Upper lobe of left lung (tissue), 6 donors: ENCODE measurements at regions not wholly inside any gene's neighbourhood (a gene's known extent, or its start where the extent isn't known, plus 50 kb on each side); places are given as distances from the start of the nearest gene placed in this dataset.

ENCODE experiments used
- ATAC-seq, 2 donors: fragments of 200-7000 bp; cut with Tn5 transposase; one replicate each; pipeline ENCODE4 v1.9.1; 2022; ENCODE audit warnings: mild to moderate bottlenecking in 2 of 2, moderate library complexity in 2 of 2; ENCODE audit not compliant: low FRiP score in 2 of 2
- DNase-seq, 2 donors: peaks; one replicate each; pipeline ENCODE4 v3.0.0-alpha.2; 2019 to 2020
- H3K27ac ChIP-seq, 4 donors: fragments of 200-600 bp; sonication (generic); one replicate each; pipeline ENCODE4 v1.5.1; 2016 to 2019
- H3K27me3 ChIP-seq, 4 donors: fragments of 200-600 bp; sonication (generic); one replicate each; pipeline ENCODE4 v1.5.1; 2017 to 2019
- H3K36me3 ChIP-seq, 4 donors: fragments of 200-600 bp; sonication (generic); one replicate each; pipeline ENCODE4 v1.5.1; 2016 to 2019
- H3K4me1 ChIP-seq, 4 donors: fragments of 200-600 bp; sonication (generic); one replicate each; pipeline ENCODE4 v1.5.1; 2018 to 2019
- H3K4me3 ChIP-seq, 4 donors: fragments of 200-600 bp; sonication (generic); one replicate each; pipeline ENCODE4 v1.5.1; 2017 to 2019; ENCODE audit warnings: mild to moderate bottlenecking in 2 of 4, moderate library complexity in 1 of 4
- H3K9me3 ChIP-seq, 4 donors: fragments of 200-600 bp; sonication (generic); one replicate each; pipeline ENCODE4 v1.5.1; 2018 to 2019
- EP300 ChIP-seq, 4 donors: sonication (generic); formaldehyde crosslinking; IDR thresholded peaks; one replicate each; pipeline ENCODE4 v1.5.1; 2017; ENCODE audit warnings: antibody characterized with exemption in 4 of 4, control low read depth in 2 of 4
- POLR2A ChIP-seq, 4 donors: fragments of 450-650 bp; IDR thresholded peaks; one replicate each; pipeline ENCODE4 v1.5.1; 2016 to 2017; ENCODE audit warnings: antibody characterized with exemption in 4 of 4, mild to moderate bottlenecking in 2 of 4
- POLR2AphosphoS5 ChIP-seq, 2 donors: sonication (generic); formaldehyde crosslinking; IDR thresholded peaks; one replicate each; pipeline ENCODE4 v1.5.1; 2017; ENCODE audit warnings: antibody characterized with exemption in 2 of 2
- WGBS, 2 donors: methylation state at CpG; one replicate each; pipeline ENCODE4 v1.1.5; 2017 to 2018; 5-methylcytosine and 5-hydroxymethylcytosine counted together
- TF ChIP-seq, protein P1 (sequence below), 6 experiments: fragments of 450-650 bp in 4 of 6; fragments of 200-600 bp in 2 of 6; sonication (generic) in 2 of 6; IDR thresholded peaks; one replicate each; pipeline ENCODE4 v1.5.1; 2016 to 2019; ENCODE audit warnings: antibody characterized with exemption in 6 of 6
- donor health status: DM: no; HTN: no; CAD: no; lungs with moderate emphysema.
- donor health status: DM: no; HTN: yes; CAD: no; lungs with severe emphysema.

DNA sequence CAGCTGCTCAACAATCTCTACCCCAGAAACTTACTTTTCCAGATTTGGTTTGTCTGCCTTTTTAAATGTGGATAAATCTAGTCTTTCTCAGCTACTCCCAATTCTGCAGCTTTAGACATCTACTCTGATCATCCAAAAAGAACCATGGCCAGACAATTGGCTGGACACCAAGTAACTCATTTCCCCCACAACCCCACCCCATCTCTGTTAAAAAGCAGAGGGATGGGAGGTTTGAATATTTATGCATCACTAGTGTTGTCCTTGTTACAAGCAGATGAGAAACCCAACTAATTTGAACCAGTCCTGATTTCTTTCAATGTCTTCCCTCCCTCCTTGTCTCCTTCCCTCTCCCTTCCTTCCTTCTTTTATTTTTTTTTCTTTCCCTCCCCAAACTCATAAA is 391.9 kb downstream of the GALC start:
- Histone ChIP-seq H3K27ac (no peak overlapping the region), H3K4me3 (no peak overlapping the region), H3K27me3 (no peaks in the 10 kb centered on the region), H3K4me1 (no peaks in the 10 kb centered on the region), H3K9me3 (peaks cover 0 to 7% (median under 1%) of the 10 kb centered on the region in 4 donors), H3K36me3 (no peaks in the 10 kb centered on the region)
- TF ChIP-seq POLR2A (IDR thresholded peaks at IDR 0.05) (no peak), POLR2AphosphoS5 (IDR thresholded peaks at IDR 0.05) (no peak), EP300 (IDR thresholded peaks at IDR 0.05) (no peak)
- TF ChIP-seq, protein P1, sequence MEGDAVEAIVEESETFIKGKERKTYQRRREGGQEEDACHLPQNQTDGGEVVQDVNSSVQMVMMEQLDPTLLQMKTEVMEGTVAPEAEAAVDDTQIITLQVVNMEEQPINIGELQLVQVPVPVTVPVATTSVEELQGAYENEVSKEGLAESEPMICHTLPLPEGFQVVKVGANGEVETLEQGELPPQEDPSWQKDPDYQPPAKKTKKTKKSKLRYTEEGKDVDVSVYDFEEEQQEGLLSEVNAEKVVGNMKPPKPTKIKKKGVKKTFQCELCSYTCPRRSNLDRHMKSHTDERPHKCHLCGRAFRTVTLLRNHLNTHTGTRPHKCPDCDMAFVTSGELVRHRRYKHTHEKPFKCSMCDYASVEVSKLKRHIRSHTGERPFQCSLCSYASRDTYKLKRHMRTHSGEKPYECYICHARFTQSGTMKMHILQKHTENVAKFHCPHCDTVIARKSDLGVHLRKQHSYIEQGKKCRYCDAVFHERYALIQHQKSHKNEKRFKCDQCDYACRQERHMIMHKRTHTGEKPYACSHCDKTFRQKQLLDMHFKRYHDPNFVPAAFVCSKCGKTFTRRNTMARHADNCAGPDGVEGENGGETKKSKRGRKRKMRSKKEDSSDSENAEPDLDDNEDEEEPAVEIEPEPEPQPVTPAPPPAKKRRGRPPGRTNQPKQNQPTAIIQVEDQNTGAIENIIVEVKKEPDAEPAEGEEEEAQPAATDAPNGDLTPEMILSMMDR (IDR thresholded peaks at IDR 0.05) = no peak
- no peak for DNase-seq
- no peak for ATAC-seq

DNA sequence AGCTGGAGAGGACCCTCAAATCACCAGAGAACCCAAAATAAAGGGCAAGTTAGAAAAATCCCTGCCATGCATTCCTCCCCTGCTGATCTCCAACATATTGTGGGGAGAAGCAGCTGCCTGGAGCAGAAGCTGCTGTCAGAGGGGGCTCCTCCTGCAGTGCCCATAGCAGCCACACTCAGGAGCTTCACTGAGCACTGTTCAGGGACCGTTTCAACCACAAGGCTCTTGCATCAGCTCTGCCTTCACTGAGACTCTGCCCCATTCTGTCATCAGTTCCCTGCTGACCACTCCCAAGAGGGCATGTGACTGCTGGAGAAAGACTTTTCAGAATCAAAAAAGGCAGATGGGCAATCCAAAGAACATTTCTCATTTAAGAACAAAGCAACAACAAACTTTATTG is 392.7 kb downstream of the GALC start:
- Histone ChIP-seq H3K36me3 (no peaks in the 10 kb centered on the region), H3K27me3 (no peaks in the 10 kb centered on the region), H3K4me3 (no peak overlapping the region), H3K4me1 (no peaks in the 10 kb centered on the region), H3K9me3 (peaks cover 0 to under 1% (median 0%) of the 10 kb centered on the region in 4 donors), H3K27ac (no peak overlapping the region)
- ATAC-seq (no peak), DNase-seq (no peak)
- TF ChIP-seq POLR2AphosphoS5 (IDR thresholded peaks at IDR 0.05) (no peak), POLR2A (IDR thresholded peaks at IDR 0.05) (no peak)
- 64% methylated on average over 1 of the region's 1 CpG; no CpG with 5 or more reads in 1 of the 2 donors for WGBS, 2 donors

DNA sequence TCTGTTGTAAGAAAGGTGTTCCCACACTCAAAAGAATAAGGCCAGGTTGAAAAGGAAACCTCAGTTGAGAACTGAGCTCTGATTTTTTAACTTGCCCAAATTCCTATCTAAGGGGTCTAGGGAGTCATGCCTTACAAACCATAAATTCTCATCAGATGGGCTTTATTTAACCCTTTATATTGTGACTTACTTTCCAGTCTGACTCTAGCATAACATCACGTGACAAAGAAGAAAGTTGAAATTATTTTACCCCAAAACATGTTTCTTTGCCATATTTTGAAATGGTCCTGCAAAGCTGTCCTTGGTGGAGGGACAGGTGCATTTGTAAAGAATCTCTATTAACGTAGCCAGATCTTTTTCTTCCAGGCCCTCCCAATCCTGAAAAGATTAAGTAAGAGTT is 411.7 kb downstream of the GALC start:
- no peaks in the 10 kb centered on the region for H3K27me3 ChIP-seq
- ATAC-seq (no peak), DNase-seq (no peak)
- no peaks in the 10 kb centered on the region for H3K9me3 ChIP-seq
- H3K27ac ChIP-seq = no peak overlapping the region
- TF ChIP-seq, protein P1 (IDR thresholded peaks at IDR 0.05) = no peak
- TF ChIP-seq POLR2AphosphoS5 (IDR thresholded peaks at IDR 0.05) (no peak), EP300 (IDR thresholded peaks at IDR 0.05) (no peak), POLR2A (IDR thresholded peaks at IDR 0.05) (no peak)
- H3K4me1 ChIP-seq = no peaks in the 10 kb centered on the region
- 65 to 71% methylated on average over 2 of the region's 2 CpGs for whole genome bisulfite sequencing, 2 donors
- no peak overlapping the region for H3K4me3 ChIP-seq
- no peaks in the 10 kb centered on the region for H3K36me3 ChIP-seq

DNA sequence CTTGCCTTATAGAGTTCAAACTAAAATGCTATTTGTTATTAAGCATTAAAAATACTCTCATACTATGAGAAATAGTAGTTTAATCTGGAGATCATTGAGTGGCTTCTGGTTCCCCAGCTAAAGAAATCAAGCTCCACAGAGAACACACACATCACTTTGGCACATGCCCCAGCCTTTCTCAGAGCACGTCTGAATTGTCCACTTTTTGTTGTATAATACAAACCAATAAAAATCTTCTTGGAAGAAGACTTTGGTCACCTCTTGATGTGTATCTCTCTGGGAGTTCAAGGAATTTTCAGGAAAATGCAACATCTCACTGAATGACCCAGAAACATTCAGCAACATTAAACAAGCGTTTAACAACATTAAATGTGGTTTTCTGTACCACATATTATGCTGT is 413.9 kb downstream of the GALC start:
- no peaks in the 10 kb centered on the region for H3K4me1 ChIP-seq

DNA sequence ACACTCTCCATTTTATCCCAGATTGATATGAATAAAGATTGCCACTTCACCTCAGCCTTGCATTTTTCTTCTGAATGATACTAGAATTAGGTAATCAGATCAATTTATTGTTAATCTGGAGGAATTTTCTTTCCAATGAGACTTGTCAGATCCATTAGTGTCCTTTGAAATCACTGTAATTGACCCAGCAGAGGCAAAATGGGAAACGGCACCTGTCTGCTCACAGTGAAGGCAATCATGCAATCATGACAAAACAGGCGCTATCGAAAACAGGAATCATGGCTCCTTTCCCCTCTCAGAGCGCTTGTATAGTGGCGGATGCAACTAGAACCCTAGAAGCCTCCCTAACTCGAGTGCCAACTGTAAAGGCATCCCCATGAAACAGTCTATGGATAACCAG is 417.6 kb downstream of the GALC start:
- Histone ChIP-seq H3K27ac (no peak overlapping the region), H3K9me3 (no peaks in the 10 kb centered on the region), H3K4me1 (no peaks in the 10 kb centered on the region), H3K36me3 (no peaks in the 10 kb centered on the region), H3K4me3 (no peak overlapping the region), H3K27me3 (no peaks in the 10 kb centered on the region)
- TF ChIP-seq POLR2A (IDR thresholded peaks at IDR 0.05) (no peak), POLR2AphosphoS5 (IDR thresholded peaks at IDR 0.05) (no peak), EP300 (IDR thresholded peaks at IDR 0.05) (no peak)
- TF ChIP-seq, protein P1 (IDR thresholded peaks at IDR 0.05) = no peak
- ATAC-seq = no peak
- WGBS, 2 donors = 85 to 90% methylated on average over 6 of the region's 6 CpGs
- no peak for DNase-seq

More for the DNA sequence above, 413.9 kb downstream of the GALC start:
- 65 to 69% methylated on average over 2 of the region's 2 CpGs for WGBS, 2 donors
- no peaks in the 10 kb centered on the region for H3K9me3 ChIP-seq
- H3K27ac ChIP-seq = no peak overlapping the region
- H3K27me3 ChIP-seq = no peaks in the 10 kb centered on the region
- DNase-seq = no peak
- TF ChIP-seq POLR2A (IDR thresholded peaks at IDR 0.05) (no peak), POLR2AphosphoS5 (IDR thresholded peaks at IDR 0.05) (no peak), EP300 (IDR thresholded peaks at IDR 0.05) (no peak)
- TF ChIP-seq, protein P1 (IDR thresholded peaks at IDR 0.05) = no peak
- no peak overlapping the region for H3K4me3 ChIP-seq
- ATAC-seq = no peak
- H3K36me3 ChIP-seq = no peaks in the 10 kb centered on the region
